GM21390 (cell line): ENCODE measurements at regions not wholly inside any gene's neighbourhood (a gene's known extent, or its start where the extent isn't known, plus 50 kb on each side); places are given as distances from the start of the nearest gene placed in this dataset.

ENCODE experiments used
- ATAC-seq: cut with Tn5 transposase; IDR thresholded peaks from one replicate; pipeline ENCODE4 v1.9.1; 2021; ENCODE audit not compliant: unreplicated experiment

GRCh38 chr14:49994951-49995561, 102.2 kb downstream of the ARF6 start:
- no peak for ATAC-seq

GRCh38 chr14:49997991-49998390, 105.1 kb downstream of the ARF6 start:
- no peak for ATAC-seq

GRCh38 chr14:49999146-49999761, 106.4 kb downstream of the ARF6 start:
- peak; percentile 48 for ATAC-seq

- ATAC-seq: no peak
Measured at GRCh38 chr14:49999826-50000379, 107.0 kb downstream of the ARF6 start.

GRCh38 chr14:50000380-50001150, 107.7 kb downstream of the ARF6 start:
- peak; percentile 20 for ATAC-seq

- peak; percentile 16 for ATAC-seq
Measured at GRCh38 chr14:50001151-50001998, 108.5 kb downstream of the ARF6 start.

GRCh38 chr14:50001999-50002925, 109.4 kb downstream of the ARF6 start:
- ATAC-seq: peak; percentile 38

- no peak for ATAC-seq
Measured at GRCh38 chr14:50002926-50003212, 110.0 kb downstream of the ARF6 start.

- peak; percentile 42 for ATAC-seq
Measured at GRCh38 chr14:50003213-50004021, 110.5 kb downstream of the ARF6 start.

GRCh38 chr14:50006141-50006540, 110.2 kb downstream of the VCPKMT start:
- ATAC-seq: no peak

GRCh38 chr14:50007123-50007903, 109.1 kb downstream of the VCPKMT start:
- no peak for ATAC-seq

- ATAC-seq: peak; percentile 48
Measured at GRCh38 chr14:50008562-50008961, 107.8 kb downstream of the VCPKMT start.

- ATAC-seq: no peak
Measured at GRCh38 chr14:50008974-50009373, 107.4 kb downstream of the VCPKMT start.

GRCh38 chr14:50010752-50011151, 105.6 kb downstream of the VCPKMT start:
- no peak for ATAC-seq

GRCh38 chr14:50011242-50011641, 105.1 kb downstream of the VCPKMT start:
- no peak for ATAC-seq

GRCh38 chr14:50012644-50013043, 103.7 kb downstream of the VCPKMT start:
- ATAC-seq: no peak

GRCh38 chr14:50013198-50013918, 103.0 kb downstream of the VCPKMT start:
- ATAC-seq: no peak

- no peak for ATAC-seq
Measured at GRCh38 chr14:50013934-50014333, 102.4 kb downstream of the VCPKMT start.
